ENCODE measurements at regions not wholly inside any gene's neighbourhood (a gene's known extent, or its start where the extent isn't known, plus 50 kb on each side); places are given as distances from the start of the nearest gene placed in this dataset.

GRCh38 chr5:34534523-34535103, 121.5 kb upstream of the RAI14 start:
- H3K27ac ChIP-seq, result no peak overlapping the region
- TF ChIP-seq, protein P1, sequence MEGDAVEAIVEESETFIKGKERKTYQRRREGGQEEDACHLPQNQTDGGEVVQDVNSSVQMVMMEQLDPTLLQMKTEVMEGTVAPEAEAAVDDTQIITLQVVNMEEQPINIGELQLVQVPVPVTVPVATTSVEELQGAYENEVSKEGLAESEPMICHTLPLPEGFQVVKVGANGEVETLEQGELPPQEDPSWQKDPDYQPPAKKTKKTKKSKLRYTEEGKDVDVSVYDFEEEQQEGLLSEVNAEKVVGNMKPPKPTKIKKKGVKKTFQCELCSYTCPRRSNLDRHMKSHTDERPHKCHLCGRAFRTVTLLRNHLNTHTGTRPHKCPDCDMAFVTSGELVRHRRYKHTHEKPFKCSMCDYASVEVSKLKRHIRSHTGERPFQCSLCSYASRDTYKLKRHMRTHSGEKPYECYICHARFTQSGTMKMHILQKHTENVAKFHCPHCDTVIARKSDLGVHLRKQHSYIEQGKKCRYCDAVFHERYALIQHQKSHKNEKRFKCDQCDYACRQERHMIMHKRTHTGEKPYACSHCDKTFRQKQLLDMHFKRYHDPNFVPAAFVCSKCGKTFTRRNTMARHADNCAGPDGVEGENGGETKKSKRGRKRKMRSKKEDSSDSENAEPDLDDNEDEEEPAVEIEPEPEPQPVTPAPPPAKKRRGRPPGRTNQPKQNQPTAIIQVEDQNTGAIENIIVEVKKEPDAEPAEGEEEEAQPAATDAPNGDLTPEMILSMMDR (conservative IDR thresholded peaks at IDR 0.05), result no peak

DNA sequence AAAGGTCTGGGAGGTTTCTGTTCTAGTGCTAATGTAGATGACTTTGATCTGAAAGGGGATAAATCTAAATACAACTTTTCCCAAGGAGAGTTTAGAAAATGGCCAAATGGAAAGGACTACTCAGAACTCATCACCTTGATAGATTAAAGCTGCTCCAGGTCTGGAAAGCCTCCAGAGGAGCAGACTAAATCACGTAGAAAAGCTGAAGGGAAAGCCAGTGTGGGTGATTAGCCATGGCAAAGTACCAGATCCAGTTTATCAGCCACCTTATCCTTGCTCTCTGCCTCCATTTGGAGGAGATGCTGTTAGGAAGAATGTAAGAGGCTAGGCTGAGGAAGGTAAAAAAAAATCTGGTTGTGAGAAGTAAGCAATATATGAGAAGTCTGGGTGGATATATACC, 120.7 kb upstream of the RAI14 start:
- no peak overlapping the region for H3K27ac ChIP-seq
- TF ChIP-seq, protein P1 (conservative IDR thresholded peaks at IDR 0.05), result no peak

DNA sequence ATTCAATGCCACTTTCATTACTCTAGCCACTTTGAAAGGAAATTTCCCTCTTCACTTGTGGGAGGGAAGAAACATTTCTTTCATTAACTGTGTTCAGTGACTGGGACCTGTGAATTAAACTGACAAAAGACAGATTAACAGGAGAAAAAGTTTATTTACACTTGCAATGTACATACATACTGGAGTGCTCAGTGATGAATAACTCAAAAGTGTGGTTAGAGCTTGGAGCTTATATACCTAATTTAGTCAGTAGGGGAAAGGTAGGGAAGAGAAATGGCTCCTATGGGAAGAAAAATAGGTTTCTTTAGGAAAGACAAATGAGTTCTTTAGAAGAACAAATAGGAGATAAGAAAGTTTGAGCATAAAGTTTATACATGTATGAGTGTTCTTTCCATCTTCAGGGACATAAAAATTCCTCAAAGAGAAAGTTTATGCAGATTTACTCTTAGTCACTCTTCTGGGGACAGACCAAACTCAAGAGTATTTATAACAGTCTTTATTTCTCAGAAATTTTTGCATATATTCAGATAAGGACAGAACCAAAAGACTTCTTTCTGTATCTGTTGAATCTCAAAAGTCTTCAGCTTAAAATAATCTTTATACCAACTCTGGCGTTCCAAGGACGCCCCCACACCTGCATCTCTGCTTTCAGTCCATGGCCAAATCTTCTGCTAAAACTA, 120.0 kb upstream of the RAI14 start:
- TF ChIP-seq, protein P1 (conservative IDR thresholded peaks at IDR 0.05), result no peak
- no peak overlapping the region for H3K27ac ChIP-seq

DNA sequence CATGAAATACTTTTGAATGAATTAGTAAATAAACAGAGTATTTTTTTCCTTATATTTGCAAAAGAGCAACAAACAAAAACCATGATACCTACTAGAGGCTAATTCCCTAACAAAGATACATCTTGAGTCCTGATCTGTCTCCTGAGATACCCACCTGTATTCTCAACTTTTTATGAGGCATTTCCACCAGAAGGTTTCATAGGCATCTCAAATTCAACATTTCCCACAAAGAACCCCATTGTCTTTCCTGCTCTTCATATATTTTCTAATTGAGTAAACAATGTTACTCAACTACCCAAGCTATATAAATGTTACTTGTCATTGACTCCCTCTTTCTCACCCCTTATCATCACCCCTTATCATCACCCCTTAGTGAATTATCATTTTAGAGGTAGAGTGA, 119.4 kb upstream of the RAI14 start:
- no peak overlapping the region for H3K27ac ChIP-seq
- TF ChIP-seq, protein P1 (conservative IDR thresholded peaks at IDR 0.05), result no peak

DNA sequence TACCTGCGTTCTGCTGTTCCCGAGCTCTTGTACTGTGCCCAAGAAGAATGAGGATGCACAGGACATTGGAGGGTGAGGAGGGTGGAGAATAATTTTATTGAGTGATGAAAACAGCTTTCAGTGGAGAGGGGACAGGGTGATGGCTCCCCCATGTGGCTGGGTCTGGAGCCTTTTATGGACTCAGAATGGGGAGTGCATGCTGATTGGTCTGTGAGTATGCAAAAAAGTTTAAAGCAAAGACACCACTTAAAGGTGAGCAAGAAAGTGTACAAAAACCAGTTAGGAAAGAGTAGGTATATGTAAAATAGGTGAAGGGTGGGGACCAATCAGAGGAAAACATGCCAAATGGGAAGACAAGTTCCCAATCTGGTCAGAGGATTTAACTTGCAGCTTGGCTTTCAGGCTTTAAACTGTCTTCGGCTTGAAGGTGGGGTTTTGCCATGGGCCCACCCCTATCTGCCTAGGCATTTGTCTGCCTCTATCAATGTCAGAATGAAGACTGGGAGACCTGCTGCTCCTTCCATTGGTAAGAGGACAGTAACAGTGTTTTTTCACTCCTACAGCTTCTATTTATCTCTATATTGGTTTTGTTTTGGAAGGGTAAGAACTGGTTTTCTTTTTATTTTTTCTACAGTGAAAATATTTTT, 118.0 kb upstream of the RAI14 start:
- TF ChIP-seq, protein P1 (conservative IDR thresholded peaks at IDR 0.05), result no peak
- H3K27ac ChIP-seq, result no peak overlapping the region

DNA sequence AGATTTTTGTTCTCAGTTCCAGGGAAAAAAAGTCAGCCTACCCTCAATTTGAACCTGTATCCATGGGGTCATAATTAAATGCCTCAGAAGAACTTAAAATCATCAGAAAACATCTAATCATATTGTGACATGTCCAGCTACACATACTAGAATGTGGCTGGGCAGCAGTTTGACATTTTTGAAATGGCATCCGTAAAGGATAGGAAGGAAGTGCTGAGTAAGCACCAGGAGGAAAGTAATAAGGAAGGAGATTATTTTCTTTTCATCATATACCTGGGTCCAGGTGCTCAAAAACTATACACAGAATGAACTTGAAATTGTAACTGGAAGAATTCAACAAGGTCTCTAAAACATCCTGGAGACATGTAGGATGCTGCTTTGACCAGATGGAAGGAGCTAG, 116.9 kb upstream of the RAI14 start:
- TF ChIP-seq, protein P1 (conservative IDR thresholded peaks at IDR 0.05), result no peak
- H3K27ac ChIP-seq, result no peak overlapping the region

- TF ChIP-seq, protein P1 (conservative IDR thresholded peaks at IDR 0.05), result no peak
Observed at GRCh38 chr5:34541067-34541466, 115.1 kb upstream of the RAI14 start.

More at GRCh38 chr5:34541067-34541466, 115.1 kb upstream of the RAI14 start:
- no peak overlapping the region for H3K27ac ChIP-seq

Data from VCaP (cell line).